ENCODE measurements at regions not wholly inside any gene's neighbourhood (a gene's known extent, or its start where the extent isn't known, plus 50 kb on each side); places are given as distances from the start of the nearest gene placed in this dataset.

GRCh38 chr4:54393243-54393642, 164.2 kb downstream of the PDGFRA start:
- ATAC-seq (ENCODE audit: low read depth) (no peak), DNase-seq (no peak)
- no peak overlapping the region for H3K4me3 ChIP-seq (ENCODE audit: control extremely low read depth in 1 of 5, extremely low read depth in 1 of 5, insufficient read depth in 1 of 5, low read depth in 2 of 5, low read length in 4 of 5)
- H3K79me2 ChIP-seq (ENCODE audit: control insufficient read depth, insufficient read depth, low read length) = no peaks in the 10 kb centered on the region
- H3K9me3 ChIP-seq (ENCODE audit: control extremely low read depth in 1 of 3, control insufficient read depth in 2 of 3, insufficient read depth in 1 of 3, low read length in 2 of 3) = no peaks in the 10 kb centered on the region
- Mint-ChIP-seq H3K4me1 (no peaks in the 10 kb centered on the region), H3K27me3 (peaks cover 6% of the 10 kb centered on the region), H3K9me3 (ENCODE audit: insufficient read depth) (peaks cover 4% of the 10 kb centered on the region), H3K4me3 (no peak overlapping the region), H3K27ac (no peak overlapping the region)
- H3K4me1 ChIP-seq (ENCODE audit: control insufficient read depth in 2 of 2, insufficient read depth in 2 of 2, low read length in 2 of 2) = no peaks in the 10 kb centered on the region
- no peak overlapping the region for H2AFZ ChIP-seq (ENCODE audit: insufficient read depth, low read depth, low read length, poor library complexity, severe bottlenecking)
- TF ChIP-seq EZH2 (IDR thresholded peaks at IDR 0.05; ENCODE audit: borderline replicate concordance, insufficient read depth, low read depth, low read length, poor library complexity, severe bottlenecking) (no peak), CTCF (IDR thresholded peaks at IDR 0.05) (no peak)
- CTCF ChIA-PET = no interaction called here
- H3K27ac ChIP-seq (ENCODE audit: low read length in 2 of 2) = no peak overlapping the region
- no peaks in the 10 kb centered on the region for H3K36me3 ChIP-seq (replicated peaks in 1 of 2; ENCODE audit: control extremely low read depth in 1 of 2, control insufficient read depth in 1 of 2, extremely low read depth in 1 of 2, insufficient read depth in 2 of 2, low read length in 1 of 2)
- intact Hi-C loops (cut with micrococcal nuclease) = no loop called here
- H3K4me2 ChIP-seq (replicated peaks; ENCODE audit: low read depth, low read length, poor library complexity, severe bottlenecking) = no peak overlapping the region
- no peaks in the 10 kb centered on the region for H3K27me3 ChIP-seq (replicated peaks in 1 of 4; ENCODE audit: control extremely low read depth in 1 of 4, control insufficient read depth in 3 of 4, insufficient read depth in 4 of 4, low read length in 3 of 4)
- H3K9ac ChIP-seq (ENCODE audit: low read length) = no peak overlapping the region
- no peaks in the 10 kb centered on the region for H4K20me1 ChIP-seq (ENCODE audit: control insufficient read depth, insufficient read depth, low read length, poor library complexity, severe bottlenecking)
- WGBS (ENCODE audit: insufficient coverage) = 100% methylated on average over 1 of the region's 4 CpGs
- POLR2A ChIA-PET = no interaction called here

GRCh38 chr4:54395013-54395527, 166.0 kb downstream of the PDGFRA start:
- no peaks in the 10 kb centered on the region for H3K79me2 ChIP-seq (ENCODE audit: control insufficient read depth, insufficient read depth, low read length)
- Mint-ChIP-seq H3K4me1 (no peaks in the 10 kb centered on the region), H3K27ac (no peak overlapping the region), H3K27me3 (peaks cover 6% of the 10 kb centered on the region), H3K4me3 (no peak overlapping the region), H3K9me3 (ENCODE audit: insufficient read depth) (no peaks in the 10 kb centered on the region)
- intact Hi-C loops (cut with micrococcal nuclease) = no loop called here
- no peaks in the 10 kb centered on the region for H3K4me1 ChIP-seq (ENCODE audit: control insufficient read depth in 2 of 2, insufficient read depth in 2 of 2, low read length in 2 of 2)
- H2AFZ ChIP-seq (ENCODE audit: insufficient read depth, low read depth, low read length, poor library complexity, severe bottlenecking) = no peak overlapping the region
- no peak overlapping the region for H3K4me2 ChIP-seq (replicated peaks; ENCODE audit: low read depth, low read length, poor library complexity, severe bottlenecking)
- no peaks in the 10 kb centered on the region for H3K9me3 ChIP-seq (ENCODE audit: control extremely low read depth in 1 of 3, control insufficient read depth in 2 of 3, insufficient read depth in 1 of 3, low read length in 2 of 3)
- no peaks in the 10 kb centered on the region for H3K36me3 ChIP-seq (replicated peaks in 1 of 2; ENCODE audit: control extremely low read depth in 1 of 2, control insufficient read depth in 1 of 2, extremely low read depth in 1 of 2, insufficient read depth in 2 of 2, low read length in 1 of 2)
- no peak overlapping the region for H3K9ac ChIP-seq (ENCODE audit: low read length)
- DNase-seq (no peak), ATAC-seq (ENCODE audit: low read depth) (no peak)
- H3K27ac ChIP-seq (ENCODE audit: low read length in 2 of 2) = no peak overlapping the region
- no CpG with 5 or more reads among the region's 3 CpGs for WGBS (ENCODE audit: insufficient coverage)
- ChIA-PET POLR2A (no interaction called here), CTCF (no interaction called here)
- no peaks in the 10 kb centered on the region for H3K27me3 ChIP-seq (replicated peaks in 1 of 4; ENCODE audit: control extremely low read depth in 1 of 4, control insufficient read depth in 3 of 4, insufficient read depth in 4 of 4, low read length in 3 of 4)
- no peaks in the 10 kb centered on the region for H4K20me1 ChIP-seq (ENCODE audit: control insufficient read depth, insufficient read depth, low read length, poor library complexity, severe bottlenecking)
- no peak for TF ChIP-seq CTCF (IDR thresholded peaks at IDR 0.05)
- no peak for TF ChIP-seq EZH2 (IDR thresholded peaks at IDR 0.05; ENCODE audit: borderline replicate concordance, insufficient read depth, low read depth, low read length, poor library complexity, severe bottlenecking)
- no peak overlapping the region for H3K4me3 ChIP-seq (ENCODE audit: control extremely low read depth in 1 of 5, extremely low read depth in 1 of 5, insufficient read depth in 1 of 5, low read depth in 2 of 5, low read length in 4 of 5)

Data from B cell (primary cell).